Hepatic stellate cell (primary cell): ENCODE measurements at regions not wholly inside any gene's neighbourhood (a gene's known extent, or its start where the extent isn't known, plus 50 kb on each side); places are given as distances from the start of the nearest gene placed in this dataset.
"Not testable (repeated sequence)": the region's sequence is repeated elsewhere in the genome, so short reads cannot be mapped to it uniquely, and the experiment has no call there.

Source experiments
- DNase-seq: peaks from one replicate; pipeline ENCODE4 v3.0.0; 2011; ENCODE audit warnings: low spot score

DNA sequence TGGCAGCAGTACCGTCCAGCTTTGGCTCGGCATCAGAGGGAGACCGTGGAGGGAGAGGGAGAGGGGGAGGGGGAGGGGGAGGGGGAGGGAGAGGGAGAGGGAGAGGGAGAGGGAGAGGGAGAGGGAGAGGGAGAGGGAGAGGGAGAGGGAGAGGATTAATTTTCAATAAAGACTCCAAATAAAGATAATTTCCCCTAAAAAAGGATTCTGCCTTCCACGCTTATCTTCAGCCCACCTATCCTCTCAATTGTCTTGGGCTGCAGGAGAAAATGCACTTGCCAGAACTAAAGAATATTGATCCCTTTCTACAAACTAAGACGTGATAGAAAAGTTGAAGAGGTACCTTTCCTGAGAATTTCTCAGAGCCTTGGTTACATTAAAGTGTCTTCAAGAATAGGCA is 206.9 kb upstream of the CBLB start:
- not testable (repeated sequence) for DNase-seq

DNA sequence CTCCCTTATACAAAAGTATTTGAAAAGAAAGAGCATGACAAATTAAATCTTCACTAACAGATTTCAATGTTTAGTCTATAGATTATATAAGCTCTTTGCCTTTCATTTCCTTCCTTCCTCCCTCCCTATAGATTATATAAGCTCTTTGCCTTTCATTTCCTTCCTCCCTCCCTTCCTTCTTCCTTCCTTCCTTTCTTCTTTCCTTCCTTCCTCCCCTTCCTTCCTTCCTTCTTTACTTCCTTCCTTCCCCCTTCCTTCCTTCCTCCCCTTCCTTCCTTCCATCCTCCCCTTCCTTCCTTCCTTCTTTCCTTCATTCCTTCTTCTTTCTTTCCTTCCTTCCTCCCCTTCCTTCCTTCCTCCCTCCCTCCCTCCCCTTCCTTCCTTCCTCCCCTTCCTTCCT is 209.8 kb upstream of the CBLB start:
- no peak for DNase-seq

DNA sequence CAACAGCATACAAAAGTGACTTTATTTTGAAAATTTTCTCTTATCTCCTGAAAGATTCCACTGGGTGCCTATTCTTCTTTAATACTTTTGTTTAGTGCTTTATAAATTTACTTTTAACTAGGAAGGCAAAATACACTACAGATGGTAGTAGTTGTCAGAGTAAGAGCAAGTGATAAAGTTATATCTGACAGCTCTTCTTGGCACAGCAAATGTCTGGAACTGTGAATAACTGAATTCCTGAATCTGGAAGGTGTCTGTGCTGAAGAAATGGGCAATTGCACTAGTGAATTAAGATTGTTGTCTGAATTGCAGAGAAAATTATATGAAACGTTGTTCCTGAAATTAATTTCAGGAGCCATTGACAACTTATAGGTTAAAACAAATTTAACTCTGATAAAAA is 213.8 kb upstream of the CBLB start:
- no peak for DNase-seq

DNA sequence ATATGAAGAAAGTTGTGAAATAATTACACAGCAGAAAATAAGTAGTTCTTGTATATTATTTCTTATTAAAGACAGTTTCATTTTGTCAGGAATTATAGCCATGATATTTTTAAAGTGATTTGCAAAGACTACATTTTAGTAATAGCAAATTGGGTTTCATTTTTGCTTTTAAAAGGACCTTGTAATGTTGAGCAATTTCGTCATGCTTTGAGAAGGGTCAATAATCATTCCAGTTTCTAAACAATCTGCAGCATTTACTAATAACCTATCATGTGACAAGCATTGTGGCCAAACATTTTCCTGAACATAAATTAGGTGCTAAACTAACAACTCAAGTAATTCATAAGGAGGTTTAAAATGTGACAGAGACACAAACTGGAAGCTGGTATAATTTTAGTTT is 214.4 kb upstream of the CBLB start:
- no peak for DNase-seq

DNA sequence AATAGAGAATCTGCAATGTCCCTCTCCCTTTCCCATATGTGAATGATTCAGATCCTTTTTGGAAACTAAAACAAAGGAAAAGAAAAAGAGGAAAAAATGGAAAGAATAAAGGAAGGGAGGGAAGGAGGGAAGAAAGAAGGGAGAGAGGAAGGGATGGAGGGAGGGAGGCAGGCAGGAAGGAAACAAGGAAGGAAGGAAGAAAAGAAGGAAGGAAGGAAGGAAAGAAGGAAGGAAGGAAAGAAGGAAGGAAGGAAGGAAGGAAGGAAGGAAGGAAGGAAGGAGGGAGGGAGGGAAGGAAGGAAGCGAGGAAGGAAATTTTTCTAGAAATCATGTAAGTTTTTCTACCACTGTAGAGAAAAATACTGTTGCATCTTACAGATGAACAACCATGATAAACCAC is 215.0 kb upstream of the CBLB start:
- no peak for DNase-seq

DNA sequence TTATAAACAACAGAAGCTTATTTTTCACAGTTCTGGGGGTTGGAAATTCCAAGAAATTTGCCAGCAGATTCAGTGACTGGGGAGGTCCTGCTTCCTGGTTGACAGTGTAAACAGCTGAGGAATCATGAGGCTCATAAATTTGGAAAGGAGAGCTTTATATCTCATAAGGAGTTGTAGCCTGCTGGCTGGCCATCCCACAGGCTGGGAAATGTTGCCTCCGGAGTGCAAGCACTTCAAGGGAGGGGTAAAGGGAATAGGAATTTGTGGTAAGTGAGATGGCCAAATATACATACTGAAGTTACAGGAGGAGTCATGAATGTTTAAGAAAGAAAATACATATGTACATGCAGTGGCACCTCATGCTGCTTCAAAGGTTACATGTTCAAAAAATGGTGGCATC is 217.2 kb upstream of the CBLB start:
- DNase-seq, result no peak

DNA sequence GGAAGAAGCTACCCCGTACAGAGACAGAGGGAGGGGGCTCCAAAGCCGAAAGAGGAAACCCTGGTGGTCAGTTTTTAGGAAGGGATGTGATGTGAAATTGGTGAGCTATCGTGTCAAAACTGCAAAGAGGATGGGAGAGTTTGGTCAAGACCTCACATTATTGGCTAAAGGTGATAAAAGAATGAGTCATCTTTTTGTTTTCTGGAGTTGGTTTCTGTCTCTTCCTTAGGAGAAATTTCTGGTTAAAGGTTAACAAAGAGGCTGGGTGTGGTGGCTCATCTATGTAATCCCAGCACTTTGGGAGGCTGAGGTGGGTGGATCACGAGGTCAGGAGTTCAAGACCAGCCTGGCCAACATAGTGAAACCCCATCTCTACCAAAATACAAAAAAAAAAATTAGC is 217.8 kb upstream of the CBLB start:
- no peak for DNase-seq

DNA sequence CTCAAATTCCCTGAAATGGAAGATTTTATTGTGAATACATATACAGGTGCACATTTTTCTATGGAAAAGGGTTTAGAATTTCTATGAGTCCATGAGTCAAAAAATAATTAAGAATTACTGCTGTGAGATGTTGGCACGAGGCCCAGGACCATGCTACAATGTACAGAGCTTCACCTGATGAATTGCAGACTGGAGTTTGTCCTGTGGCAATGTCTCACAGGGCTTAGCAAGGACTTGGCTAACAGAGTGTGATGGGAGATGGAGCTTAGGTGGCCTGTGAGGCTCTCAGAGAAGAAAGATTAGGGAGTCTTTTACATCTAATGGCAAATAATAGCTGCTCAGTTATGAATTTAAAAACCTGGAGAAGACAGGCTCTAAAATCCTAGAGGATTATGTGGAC is 219.5 kb upstream of the CBLB start:
- no peak for DNase-seq

DNA sequence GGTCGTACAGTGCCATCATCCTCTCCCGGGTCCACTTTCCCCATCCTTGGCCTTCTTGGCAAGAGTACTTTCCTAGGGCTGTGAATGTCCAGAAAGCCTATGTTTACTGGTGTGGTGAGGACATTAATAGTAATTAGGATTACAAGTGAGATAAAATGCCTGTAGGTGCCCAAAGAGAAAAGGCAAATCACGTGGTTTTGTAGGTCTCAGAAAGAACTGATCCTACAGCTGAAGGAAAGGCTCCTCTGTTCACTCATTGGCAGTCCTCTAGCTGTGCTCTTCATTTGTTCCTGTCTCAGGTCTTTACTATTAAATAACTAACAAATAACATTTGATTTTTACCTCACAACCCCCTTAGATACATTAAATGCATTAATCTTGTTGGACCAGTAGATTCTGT is 220.1 kb upstream of the CBLB start:
- no peak for DNase-seq

DNA sequence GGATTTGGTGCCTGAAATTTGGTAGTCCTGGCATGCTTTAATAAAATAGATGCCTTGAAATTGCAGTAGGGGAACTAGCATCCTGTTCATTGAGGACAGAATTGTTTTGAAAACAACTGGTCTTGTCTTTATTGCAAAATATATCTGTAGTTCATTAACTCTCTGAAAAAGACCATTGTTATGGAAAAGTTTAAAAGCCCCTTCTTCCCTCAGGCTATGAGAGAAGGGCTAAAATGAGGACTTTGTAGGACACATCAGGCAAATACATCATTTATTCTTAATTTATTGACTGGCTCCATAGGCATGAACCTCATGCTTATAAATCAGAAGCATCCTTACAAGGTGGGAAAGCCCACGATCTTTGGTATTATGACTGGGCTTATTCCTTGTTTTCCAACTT is 221.0 kb upstream of the CBLB start:
- DNase-seq, result no peak

DNA sequence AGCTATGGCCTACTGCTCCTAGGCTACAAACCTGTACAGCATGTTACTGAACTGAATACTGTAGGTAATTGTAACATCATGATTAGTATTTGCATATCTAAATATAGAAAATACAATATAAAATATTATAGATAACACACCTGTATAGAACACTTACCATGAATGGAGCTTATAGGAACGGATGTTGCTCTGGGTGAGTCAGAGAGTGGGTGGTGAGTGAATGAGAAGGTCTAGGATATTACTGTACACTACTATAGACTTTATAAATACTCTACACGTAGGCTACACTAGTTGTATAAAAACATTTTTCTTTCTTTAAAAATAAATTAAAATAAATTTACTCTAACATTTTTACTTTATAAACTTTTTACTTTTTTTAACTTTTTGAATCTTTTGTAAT is 224.0 kb upstream of the CBLB start:
- DNase-seq, result no peak

DNA sequence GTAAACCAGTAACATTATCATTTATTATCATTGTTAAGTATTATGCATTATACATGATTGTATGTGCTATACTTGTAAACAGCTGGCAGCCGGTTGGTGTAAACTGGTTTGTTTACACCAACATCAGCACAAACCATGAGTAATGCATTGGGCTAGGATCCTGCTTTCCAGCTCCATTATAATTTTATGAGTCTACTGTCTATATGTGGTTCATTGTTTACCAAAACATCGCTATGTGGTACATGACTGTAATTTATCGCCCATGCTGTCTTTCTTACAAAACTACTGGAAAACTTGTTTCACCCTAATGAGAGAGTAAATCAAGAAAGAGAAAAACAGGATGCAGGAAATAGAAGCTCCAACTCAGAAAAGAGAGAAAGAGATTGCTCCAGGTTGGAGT is 224.8 kb upstream of the CBLB start:
- no peak for DNase-seq

DNA sequence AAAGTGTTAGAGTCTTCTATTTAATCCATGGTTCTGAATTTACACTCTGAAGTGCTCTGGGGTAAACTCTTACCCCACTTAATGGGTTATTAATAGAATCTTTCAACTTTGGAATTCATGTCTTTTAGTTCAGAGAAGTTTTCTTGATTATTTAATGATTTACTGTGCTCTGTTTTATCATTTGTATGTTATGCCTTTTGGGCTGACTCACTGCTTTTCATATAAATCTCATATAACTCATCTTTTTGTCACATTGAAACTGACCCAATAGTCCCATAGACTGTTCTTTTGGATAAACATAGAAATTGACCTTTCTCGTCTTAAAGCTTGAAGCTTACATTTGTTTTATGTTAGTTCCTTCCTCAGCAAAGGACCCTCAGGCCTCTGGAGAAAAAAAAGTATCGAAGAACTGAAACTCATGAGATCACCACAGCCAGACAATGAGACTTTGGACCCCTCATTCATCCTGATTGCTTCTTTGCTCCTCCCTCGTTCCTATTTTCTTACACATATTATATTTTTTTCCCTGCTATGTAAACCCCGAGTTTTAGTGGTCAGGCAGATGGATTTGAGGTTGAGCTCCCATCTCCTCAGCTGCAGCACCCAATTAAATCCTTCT is 229.1 kb upstream of the CBLB start:
- no peak for DNase-seq

DNA sequence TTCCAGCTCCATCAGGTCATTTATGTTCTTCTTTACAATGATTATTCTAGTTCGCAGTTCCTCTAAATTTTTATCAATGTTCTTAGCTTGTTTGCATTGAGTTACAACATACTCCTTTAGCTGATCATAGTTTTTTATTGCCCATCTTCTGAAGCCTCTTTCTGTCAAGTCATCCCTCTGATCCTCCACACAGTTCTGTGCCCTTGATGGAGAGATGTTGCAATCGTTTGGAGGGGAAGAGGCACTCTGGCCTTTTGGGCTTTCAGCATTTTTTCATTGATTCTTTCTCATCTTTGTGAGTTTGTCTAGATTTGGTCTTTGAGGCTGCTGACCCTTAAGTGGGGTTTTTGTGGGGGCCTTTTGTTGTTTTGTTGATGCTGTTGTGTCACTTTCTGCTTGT is 234.6 kb upstream of the CBLB start:
- DNase-seq, result no peak

DNA sequence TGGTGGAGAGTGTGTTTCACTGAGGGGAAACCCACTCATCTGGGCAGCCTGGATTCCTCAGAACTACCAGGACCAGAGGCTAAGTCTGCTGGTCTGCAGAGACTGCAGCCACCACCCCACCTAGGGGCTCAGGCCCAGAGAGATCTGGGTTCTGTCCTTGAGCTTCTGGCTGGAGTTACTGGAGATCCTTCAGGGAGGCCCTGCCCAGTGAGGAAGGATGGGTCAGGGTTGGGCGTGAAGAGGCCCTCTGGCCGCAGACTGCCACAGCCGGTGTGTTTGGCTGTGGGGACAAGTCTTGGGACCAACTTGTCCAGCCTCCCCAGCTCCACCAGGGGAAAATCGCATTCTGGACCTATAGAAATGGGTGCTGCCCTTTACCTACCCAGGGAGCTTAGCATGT is 235.3 kb upstream of the CBLB start:
- DNase-seq, result no peak

DNA sequence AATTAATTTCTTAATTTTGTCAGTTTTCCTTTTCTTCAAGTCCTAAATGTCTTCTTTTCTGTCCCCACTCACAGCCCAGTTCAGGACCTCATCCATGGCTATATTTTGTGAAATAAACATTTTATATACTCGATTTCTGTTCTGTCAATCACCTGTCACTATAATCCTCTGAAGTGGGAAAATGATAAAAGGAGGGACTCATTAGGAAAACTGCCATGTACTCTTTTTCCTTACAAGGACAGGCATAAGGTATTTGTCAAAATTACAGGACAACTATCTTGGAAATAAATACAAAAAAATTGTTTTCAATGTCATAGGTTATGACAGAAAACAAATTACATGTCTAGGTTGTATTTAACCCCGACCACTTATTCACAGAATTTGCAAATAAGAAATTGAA is 240.1 kb upstream of the CBLB start:
- DNase-seq, result no peak

DNA sequence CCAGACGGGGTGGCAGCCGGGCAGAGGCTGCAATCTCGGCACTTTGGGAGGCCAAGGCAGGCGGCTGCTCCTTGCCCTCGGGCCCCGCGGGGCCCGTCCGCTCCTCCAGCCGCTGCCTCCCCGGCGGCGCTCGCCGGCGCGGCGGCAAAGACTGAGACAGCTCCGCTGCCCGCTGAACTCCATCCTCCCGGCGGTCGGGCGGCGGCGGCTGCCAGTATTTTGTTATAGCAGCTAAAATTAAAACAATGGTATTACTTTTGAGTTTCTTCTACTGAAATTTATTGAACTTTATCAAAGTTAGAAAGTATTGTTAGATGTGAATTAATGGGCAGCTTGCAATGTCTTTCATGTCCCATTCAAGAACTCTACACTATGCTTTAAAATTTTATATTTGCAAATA is 243.7 kb upstream of the CBLB start:
- not testable (repeated sequence) for DNase-seq

DNA sequence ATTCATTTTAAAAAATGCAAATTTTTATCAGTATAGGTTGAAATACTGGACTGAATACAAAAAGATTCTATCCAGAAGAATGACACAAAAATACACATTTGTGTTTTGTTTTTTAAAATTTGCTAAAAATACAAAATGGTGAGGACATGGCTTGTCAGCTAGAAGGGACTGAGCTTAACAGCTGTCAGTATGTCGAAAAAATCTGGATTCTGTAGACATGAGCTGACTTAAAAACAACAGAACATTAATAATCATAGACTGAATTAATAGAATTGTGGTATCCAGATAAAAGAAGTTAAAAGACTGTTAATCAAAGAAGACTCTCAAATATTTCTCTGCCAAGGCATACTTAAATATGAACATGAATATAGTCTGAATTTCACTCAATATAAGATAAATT is 244.9 kb upstream of the CBLB start:
- no peak for DNase-seq

DNA sequence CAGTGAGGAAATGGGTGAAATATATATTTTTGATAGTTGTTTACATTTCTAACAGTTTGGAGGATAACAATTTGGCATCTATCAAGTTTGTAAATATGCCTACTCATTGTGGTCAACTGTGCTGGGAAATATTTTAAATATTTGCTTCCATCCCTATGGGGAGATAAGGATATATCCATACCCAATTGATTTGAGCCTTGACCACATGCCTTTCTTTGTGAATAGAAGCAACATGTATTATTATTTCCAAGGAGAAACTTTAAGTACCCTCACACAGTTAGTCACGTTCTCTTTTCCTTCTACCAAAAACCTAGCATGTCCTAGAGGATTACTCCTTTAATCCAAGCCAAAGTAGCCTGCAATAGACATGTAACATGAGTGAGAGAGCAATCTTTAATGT is 245.4 kb upstream of the CBLB start:
- DNase-seq, result no peak

DNA sequence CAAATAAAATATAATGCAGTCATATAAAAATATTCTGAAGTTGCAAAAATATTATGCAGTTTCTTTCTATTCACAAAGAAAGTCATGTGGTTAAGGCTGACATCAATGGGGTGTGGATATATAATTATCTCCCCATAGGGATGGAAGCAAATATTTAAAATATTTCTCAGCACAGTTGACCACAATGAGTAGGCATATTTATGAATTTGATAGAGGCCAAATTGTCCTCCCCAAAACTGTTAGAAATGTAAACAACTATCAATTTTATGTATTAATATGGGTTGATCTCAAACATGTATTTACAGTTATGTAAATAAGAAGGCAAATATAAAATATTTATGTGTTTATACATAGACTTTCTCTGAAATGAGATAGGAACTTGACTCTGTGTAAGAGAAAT is 246.0 kb upstream of the CBLB start:
- DNase-seq, result peak; percentile 20

DNA sequence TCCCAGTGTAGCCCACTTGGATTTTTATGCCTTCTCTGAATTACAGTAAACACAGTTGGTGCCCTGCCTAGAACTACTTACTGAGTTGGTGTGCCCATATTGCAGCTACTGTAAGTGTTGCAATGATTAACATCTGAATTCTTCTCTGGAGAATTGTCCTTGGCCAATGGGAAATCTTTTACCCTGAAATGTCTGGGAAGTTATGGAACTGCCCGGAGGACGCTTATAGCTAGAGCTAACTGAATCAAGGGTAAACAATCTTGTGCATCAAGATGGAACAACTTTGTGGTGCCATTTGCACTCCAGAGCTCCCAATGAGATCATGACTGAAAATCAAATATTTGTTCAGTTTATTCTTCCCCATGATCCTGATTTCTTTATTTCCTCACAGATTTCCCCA is 246.7 kb upstream of the CBLB start:
- no peak for DNase-seq

DNA sequence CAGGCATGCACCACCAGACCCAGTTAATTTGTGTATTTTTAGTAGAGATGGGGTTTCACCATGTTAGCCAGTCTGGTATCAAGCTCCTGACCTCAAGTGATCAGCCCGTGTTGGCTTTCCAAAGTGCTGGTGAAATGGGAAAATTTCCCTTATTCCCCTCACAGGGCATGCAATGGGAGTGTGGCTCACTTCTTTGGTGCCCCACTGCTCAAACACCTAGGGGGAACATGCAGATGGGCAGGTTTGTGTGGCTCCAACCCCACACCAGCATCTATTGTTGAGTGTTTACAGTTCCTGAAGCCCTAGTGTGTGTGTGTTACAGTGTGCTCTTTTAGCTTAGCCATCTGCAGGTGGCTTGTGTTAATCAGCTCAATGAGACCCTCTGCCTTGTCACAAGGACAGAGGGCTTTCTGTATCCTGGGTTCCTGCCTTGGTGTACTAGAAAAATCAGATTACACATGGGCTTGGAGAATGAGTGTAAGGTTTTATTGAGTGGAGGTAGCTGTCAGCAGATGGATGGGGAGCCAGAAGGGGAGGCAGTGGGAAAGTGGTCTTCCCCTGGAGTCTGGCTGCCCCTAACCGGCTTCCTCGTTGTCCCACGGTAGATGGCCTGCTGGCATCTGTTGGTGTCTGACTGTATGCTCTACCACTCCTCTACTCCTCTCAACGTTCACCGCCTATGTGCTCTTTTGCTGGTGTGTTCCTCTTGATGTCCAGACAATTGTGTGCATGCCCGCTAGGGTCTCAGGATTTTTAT is 248.1 kb upstream of the CBLB start:
- DNase-seq, result no peak

DNA sequence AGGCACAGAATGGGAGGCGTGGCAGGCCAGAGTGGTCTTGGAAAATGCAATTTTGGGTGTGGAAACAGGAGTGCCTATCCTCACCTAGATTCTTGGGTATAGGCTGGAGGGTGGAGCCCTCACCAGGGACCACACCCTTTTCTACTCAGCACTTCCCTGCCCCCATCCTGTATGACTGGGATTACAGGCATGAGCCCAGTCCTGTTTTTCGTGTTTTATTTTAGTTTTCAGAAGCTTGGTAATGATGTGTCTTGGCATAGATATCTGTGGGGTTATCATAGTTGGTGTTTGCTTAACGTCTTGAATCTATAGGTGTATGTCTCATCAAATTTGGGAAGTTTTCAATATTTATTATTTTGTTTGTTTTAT is 248.7 kb upstream of the CBLB start:
- no peak for DNase-seq

DNA sequence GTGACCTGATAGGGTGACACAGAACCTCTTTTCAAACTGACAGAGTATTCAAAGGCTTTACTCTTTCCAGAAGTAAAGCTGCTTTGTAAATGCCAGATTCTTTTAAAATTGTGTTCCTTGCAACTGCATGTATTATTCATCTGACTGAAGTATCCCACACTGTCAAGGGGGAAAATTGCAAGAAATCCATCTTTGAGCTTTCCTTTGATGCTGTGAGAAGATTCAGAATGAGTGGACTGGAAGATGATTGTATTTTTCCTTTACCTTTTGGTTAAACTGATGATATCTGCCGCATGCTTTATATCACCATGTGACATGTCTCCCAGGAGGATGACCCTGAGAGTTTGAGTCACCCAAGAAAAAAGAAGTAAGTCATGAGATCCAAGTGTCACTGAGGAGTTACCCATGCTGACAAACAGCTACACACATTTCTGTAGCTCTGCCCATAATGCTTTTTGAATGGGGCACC is 250.8 kb upstream of the CBLB start:
- DNase-seq, result peak; percentile 33
